Glutamatergic neuron (in vitro differentiated cells): ENCODE measurements at regions not wholly inside any gene's neighbourhood (a gene's known extent, or its start where the extent isn't known, plus 50 kb on each side); places are given as distances from the start of the nearest gene placed in this dataset.

Source experiments
- DNase-seq: peaks from one replicate; pipeline ENCODE4 v3.0.0; 2022
- H3K27ac Mint-ChIP-seq: one replicate; pipeline ENCODE4 v1.8.0; 2020; ENCODE audit warnings: mild to moderate bottlenecking, mixed read lengths, inconsistent platforms; ENCODE audit not compliant: unreplicated experiment
- H3K27me3 Mint-ChIP-seq: one replicate; pipeline ENCODE4 v1.8.0; 2020; ENCODE audit warnings: mild to moderate bottlenecking, moderate library complexity, mixed read lengths, inconsistent platforms; ENCODE audit not compliant: unreplicated experiment
- H3K36me3 Mint-ChIP-seq: one replicate; pipeline ENCODE4 v1.8.0; 2020; ENCODE audit warnings: mild to moderate bottlenecking, mixed read lengths, inconsistent platforms; ENCODE audit not compliant: unreplicated experiment
- H3K4me1 Mint-ChIP-seq: one replicate; pipeline ENCODE4 v1.8.0; 2020; ENCODE audit warnings: mild to moderate bottlenecking, low read depth, mixed read lengths, inconsistent platforms; ENCODE audit not compliant: unreplicated experiment
- H3K4me3 Mint-ChIP-seq: one replicate; pipeline ENCODE4 v1.8.0; 2020; ENCODE audit warnings: mild to moderate bottlenecking, mixed read lengths, inconsistent platforms; ENCODE audit not compliant: unreplicated experiment
- H3K9me3 Mint-ChIP-seq: one replicate; pipeline ENCODE4 v1.8.0; 2020; ENCODE audit warnings: mild to moderate bottlenecking, moderate library complexity, mixed read lengths, inconsistent platforms; ENCODE audit not compliant: unreplicated experiment
- TF ChIP-seq, protein P1 (sequence below): fragments of 200-600 bp; sonication (generic); IDR thresholded peaks from one replicate; pipeline ENCODE4 v1.5.0; 2021; ENCODE audit not compliant: partially characterized antibody, unreplicated experiment

DNA sequence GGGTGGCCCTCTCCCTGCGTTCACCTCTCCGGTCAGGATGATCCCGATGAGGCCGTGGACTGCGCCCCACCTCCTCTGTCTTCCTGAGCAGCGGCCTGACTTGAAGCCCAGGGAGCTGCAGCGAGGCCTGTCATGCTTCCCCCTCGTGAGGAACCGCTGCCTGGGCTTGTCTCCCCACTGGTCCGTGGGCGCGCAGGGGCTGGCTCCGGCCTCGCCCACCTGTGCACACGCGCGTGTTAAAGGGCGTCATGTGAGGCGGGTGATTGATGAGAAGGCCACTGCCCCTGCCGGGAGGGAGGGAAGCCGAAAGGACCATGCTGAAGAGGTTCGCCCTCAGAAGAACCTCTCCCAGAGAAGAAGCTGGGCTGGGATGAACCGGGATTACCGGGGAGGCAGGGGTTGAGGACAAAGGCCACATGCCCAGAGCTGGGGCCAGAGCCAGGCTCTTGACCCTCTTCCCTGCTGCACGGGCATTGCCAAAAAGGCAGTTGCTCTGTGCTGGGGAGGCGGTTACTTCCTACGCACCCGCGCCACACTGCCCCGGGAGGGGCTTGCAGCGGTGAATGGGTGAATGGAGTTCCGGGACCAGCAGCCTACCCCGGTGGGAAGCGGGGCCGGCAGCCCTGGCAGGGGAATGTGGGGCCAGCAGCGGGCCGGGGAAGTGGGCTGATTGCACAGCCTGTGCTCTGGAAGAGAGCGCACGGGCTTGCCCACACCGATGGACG, 85.9 kb upstream of the GSE1 start:
- Mint-ChIP-seq H3K9me3 (peaks cover 24% of the 10 kb centered on the region), H3K4me3 (no peak overlapping the region), H3K27ac (peak overlapping the region; percentile 25)

DNA sequence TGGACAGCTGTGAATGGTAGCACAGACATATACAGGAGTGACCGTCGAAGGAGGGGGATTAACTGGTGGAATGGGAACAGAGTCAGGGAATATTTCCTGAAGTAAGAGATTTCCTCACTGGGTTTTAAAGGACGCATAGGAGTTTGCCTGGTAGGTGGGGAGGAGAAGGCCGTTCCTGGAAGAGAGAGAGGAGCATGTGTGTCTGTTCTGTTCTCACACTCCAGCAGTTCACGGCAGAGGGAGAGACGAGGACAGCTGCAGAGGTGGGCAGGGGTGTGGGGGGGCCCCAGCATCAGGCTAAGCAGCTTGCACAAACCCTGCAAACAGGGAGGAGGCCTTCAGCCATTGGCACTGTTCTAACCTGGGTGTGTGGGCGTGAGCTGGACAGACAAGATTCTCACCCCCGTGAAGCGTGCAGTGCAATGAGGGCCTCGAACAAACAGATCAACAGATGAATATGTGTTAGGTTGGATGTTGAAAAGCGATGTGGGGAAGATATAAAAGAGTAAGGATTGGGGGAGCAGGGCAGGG, 85.3 kb upstream of the GSE1 start:
- H3K4me3 Mint-ChIP-seq: no peak overlapping the region
- H3K4me1 Mint-ChIP-seq: peaks cover 46% of the 10 kb centered on the region
- H3K27ac Mint-ChIP-seq: peak overlapping the region; percentile 1
- no peak for DNase-seq
- TF ChIP-seq, protein P1, sequence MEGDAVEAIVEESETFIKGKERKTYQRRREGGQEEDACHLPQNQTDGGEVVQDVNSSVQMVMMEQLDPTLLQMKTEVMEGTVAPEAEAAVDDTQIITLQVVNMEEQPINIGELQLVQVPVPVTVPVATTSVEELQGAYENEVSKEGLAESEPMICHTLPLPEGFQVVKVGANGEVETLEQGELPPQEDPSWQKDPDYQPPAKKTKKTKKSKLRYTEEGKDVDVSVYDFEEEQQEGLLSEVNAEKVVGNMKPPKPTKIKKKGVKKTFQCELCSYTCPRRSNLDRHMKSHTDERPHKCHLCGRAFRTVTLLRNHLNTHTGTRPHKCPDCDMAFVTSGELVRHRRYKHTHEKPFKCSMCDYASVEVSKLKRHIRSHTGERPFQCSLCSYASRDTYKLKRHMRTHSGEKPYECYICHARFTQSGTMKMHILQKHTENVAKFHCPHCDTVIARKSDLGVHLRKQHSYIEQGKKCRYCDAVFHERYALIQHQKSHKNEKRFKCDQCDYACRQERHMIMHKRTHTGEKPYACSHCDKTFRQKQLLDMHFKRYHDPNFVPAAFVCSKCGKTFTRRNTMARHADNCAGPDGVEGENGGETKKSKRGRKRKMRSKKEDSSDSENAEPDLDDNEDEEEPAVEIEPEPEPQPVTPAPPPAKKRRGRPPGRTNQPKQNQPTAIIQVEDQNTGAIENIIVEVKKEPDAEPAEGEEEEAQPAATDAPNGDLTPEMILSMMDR: no peak
- peaks cover 20% of the 10 kb centered on the region for H3K9me3 Mint-ChIP-seq
- peaks cover 6% of the 10 kb centered on the region for H3K27me3 Mint-ChIP-seq
- H3K36me3 Mint-ChIP-seq: no peaks in the 10 kb centered on the region

More for the DNA sequence above, 85.9 kb upstream of the GSE1 start:
- no peak for DNase-seq
- TF ChIP-seq, protein P1: no peak
- H3K4me1 Mint-ChIP-seq: peaks cover 52% of the 10 kb centered on the region
- H3K36me3 Mint-ChIP-seq: no peaks in the 10 kb centered on the region
- peaks cover 11% of the 10 kb centered on the region for H3K27me3 Mint-ChIP-seq

DNA sequence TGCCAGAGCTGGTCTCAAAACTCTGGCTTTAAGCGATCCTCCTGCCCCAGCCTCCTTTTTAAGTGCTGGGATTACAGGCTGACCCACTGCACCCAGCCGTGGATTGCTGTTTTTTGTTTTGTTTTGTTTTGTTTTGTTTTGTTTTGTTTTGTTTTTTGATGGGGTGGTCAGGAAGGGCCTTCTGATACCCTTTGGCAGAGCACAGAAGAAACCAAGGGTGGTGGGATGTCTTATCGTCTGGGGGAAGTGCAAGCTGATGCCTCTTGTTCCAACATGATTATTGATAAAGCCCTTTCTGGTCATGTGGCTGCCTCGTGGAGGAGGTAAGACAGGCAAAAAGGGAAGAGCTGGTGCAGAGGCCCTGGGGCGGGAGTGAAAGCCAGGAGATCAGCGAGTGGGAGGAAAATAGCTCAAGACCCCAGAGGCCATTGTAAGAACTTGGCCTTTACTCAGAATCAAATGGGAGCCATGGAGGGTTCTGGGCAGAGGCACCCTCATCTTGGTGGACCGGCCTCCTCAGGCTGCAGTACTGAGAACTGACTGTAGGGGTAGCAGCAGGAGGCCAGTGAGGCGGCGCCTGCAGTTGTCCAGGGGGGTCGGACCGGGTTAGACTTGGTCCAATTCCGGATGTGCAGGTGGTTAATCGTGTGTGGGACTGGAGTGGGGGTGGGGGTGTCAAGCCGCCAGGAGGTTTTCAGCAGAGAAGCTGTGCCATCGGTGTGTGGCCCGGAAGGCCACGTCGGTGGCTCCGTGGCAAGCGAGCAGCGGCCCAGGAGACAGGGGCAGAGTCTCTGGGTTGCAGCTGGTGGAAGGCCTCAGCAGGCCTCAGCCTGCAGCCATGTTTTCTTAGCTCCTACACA, 84.4 kb upstream of the GSE1 start:
- Mint-ChIP-seq H3K27me3 (peaks cover 5% of the 10 kb centered on the region), H3K4me1 (peaks cover 41% of the 10 kb centered on the region), H3K9me3 (peaks cover 17% of the 10 kb centered on the region), H3K36me3 (no peaks in the 10 kb centered on the region), H3K27ac (no peak overlapping the region), H3K4me3 (no peak overlapping the region)
- DNase-seq: no peak
- TF ChIP-seq, protein P1: peak; percentile 66

DNA sequence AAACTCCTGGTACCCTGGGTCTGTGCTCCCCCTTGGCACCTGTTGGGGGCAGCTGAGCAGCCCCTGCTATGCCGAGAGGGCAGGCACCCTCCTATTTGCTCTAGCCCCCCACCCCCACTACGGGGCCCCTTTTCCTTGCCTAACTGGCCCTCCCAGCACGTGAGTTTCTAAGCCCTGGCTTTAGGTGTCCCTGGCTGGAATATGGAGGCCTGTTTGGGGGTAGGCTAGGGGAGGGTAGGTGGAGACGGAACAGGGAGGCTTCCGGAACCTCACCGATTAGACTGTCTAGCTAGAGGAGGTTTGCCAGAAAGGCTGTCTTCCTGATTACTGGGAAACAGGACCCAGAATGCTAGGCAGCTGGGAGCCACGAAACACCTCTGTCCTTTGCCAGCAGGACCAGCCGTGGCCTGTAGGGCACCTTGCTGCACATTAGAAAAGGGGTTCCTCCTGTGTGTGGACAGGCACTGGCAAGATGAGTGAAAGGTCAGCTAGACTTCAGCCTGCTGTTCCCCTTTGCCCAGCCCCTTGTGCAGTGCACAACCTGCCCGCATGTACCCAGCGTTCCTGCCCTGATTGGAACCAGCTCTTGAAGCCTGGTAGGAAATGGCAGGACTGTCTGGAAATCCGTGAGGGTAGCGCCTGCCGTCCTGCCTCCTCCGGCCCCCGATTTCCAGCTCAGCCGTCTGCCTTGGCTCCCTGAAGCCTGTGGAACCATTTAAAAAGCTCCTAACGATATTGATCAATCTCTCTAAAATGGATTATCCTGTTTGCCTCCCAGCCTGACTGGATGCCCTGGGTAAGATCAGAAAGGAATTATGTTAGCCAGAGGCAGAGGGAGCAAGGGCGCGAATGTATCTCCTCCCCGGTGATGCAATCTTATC, 83.4 kb upstream of the GSE1 start:
- Mint-ChIP-seq H3K4me3 (peak overlapping the region; percentile 79), H3K9me3 (peaks cover 22% of the 10 kb centered on the region), H3K4me1 (peaks cover 45% of the 10 kb centered on the region), H3K27me3 (peaks cover 7% of the 10 kb centered on the region), H3K36me3 (no peaks in the 10 kb centered on the region), H3K27ac (peak overlapping the region; percentile 70)
- DNase-seq: no peak
- TF ChIP-seq, protein P1: no peak
